Breast epithelium (tissue), 4 donors: ENCODE measurements at regions not wholly inside any gene's neighbourhood (a gene's known extent, or its start where the extent isn't known, plus 50 kb on each side); places are given as distances from the start of the nearest gene placed in this dataset.

Experiments
- DNase-seq, 2 donors: peaks; one replicate each; pipeline ENCODE4 v3.0.0-alpha.2; 2019; ENCODE audit warnings: low spot score in 2 of 2
- H3K27ac ChIP-seq, 2 donors: fragments of 200-600 bp; sonication (generic) in 1 of 2; one replicate each; pipeline ENCODE4 v1.5.1; 2016 to 2019; ENCODE audit warnings: mild to moderate bottlenecking in 1 of 2
- H3K27me3 ChIP-seq, 2 donors: fragments of 200-600 bp; sonication (generic) in 1 of 2; one replicate each; pipeline versions ENCODE4 v1.5.1 to v1.6.0; 2017 to 2019; ENCODE audit warnings: control low read depth in 1 of 2, mild to moderate bottlenecking in 1 of 2
- H3K36me3 ChIP-seq: fragments of 200-600 bp; one replicate; pipeline ENCODE4 v1.5.1; 2019
- H3K4me1 ChIP-seq, 2 donors: fragments of 200-600 bp; sonication (generic); one replicate each; pipeline ENCODE4 v1.5.1; 2016 to 2019; ENCODE audit warnings: control low read depth in 1 of 2
- H3K4me3 ChIP-seq, 3 donors: fragments of 200-600 bp; sonication (generic); 1 replicate in 2 of 3; 2 replicates in 1 of 3; pipeline ENCODE4 v1.5.1; 2016 to 2019; ENCODE audit warnings: mild to moderate bottlenecking in 3 of 3, moderate library complexity in 2 of 3
- H3K9me3 ChIP-seq, 2 donors: fragments of 200-600 bp; sonication (generic) in 1 of 2; one replicate each; pipeline ENCODE4 v1.5.1; 2016 to 2019; ENCODE audit warnings: control low read depth in 1 of 2
- CTCF ChIP-seq, 3 donors: fragments of 450-650 bp; IDR thresholded peaks; one replicate each; pipeline ENCODE4 v1.5.1; 2016 to 2017; ENCODE audit warnings: antibody characterized with exemption in 3 of 3, mild to moderate bottlenecking in 3 of 3, moderate library complexity in 3 of 3
- POLR2A ChIP-seq: fragments of 450-650 bp; IDR thresholded peaks from one replicate; pipeline ENCODE4 v1.6.1; 2016; ENCODE audit warnings: antibody characterized with exemption, mild to moderate bottlenecking, moderate library complexity
- POLR2AphosphoS5 ChIP-seq, 3 donors: sonication (generic); formaldehyde crosslinking; IDR thresholded peaks; one replicate each; pipeline ENCODE4 v1.6.1; 2017; ENCODE audit warnings: antibody characterized with exemption in 3 of 3
- intact Hi-C: fragments of 100-400 bp; cut with DNase I; formaldehyde crosslinking; loops from one replicate; pipeline ENCODE4 v1.15.1; 2023; ENCODE audit warnings: low total_unique reads

DNA sequence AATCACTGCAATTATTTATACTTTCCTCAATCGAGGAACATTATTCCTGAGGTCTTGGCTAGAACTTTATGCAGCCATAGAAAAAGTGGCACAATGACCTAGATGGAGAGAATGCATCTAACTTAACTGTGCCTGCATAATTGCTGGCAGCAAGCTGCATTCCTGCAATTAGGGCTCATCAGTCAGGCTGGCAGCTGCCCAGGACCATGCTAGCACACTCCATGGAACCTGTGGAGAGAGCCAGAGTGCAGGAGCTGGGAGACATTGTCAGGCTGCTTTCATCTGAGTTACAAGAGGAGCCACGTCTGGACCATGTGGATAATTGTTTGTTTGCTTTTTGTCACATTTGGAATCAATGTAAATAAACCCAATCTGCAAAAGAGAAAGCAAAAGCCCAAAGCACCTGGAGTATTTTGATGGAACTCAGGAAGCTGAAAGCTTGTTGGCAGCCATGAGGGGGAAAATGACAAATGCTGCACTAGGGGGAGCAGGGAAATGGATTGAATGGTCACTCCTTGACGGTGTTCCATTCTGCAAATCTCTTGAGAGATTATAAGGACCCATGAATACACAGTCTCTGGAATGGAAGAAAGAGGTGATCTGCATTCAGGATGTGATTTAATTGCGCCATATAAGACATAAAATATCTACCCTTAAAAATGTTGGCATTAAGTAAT, 839.9 kb downstream of the MAT2B start:
- Histone ChIP-seq H3K27me3 (no peaks in the 10 kb centered on the region), H3K9me3 (no peaks in the 10 kb centered on the region), H3K4me3 (no peak overlapping the region), H3K27ac (no peak overlapping the region), H3K36me3 (no peaks in the 10 kb centered on the region), H3K4me1 (no peaks in the 10 kb centered on the region)
- TF ChIP-seq POLR2AphosphoS5 (IDR thresholded peaks at IDR 0.05) (no peak), CTCF (IDR thresholded peaks at IDR 0.05) (no peak), POLR2A (no peak)
- intact Hi-C loops: no loop called here
- DNase-seq: no peak

GRCh38 chr5:164345853-164346252, 840.4 kb downstream of the MAT2B start:
- Histone ChIP-seq H3K9me3 (no peaks in the 10 kb centered on the region), H3K36me3 (no peaks in the 10 kb centered on the region), H3K27ac (no peak overlapping the region), H3K27me3 (no peaks in the 10 kb centered on the region), H3K4me1 (no peaks in the 10 kb centered on the region), H3K4me3 (no peak overlapping the region)
- DNase-seq: no peak
- intact Hi-C loops: no loop called here
- TF ChIP-seq POLR2AphosphoS5 (IDR thresholded peaks at IDR 0.05) (no peak), POLR2A (no peak), CTCF (IDR thresholded peaks at IDR 0.05) (no peak)

DNA sequence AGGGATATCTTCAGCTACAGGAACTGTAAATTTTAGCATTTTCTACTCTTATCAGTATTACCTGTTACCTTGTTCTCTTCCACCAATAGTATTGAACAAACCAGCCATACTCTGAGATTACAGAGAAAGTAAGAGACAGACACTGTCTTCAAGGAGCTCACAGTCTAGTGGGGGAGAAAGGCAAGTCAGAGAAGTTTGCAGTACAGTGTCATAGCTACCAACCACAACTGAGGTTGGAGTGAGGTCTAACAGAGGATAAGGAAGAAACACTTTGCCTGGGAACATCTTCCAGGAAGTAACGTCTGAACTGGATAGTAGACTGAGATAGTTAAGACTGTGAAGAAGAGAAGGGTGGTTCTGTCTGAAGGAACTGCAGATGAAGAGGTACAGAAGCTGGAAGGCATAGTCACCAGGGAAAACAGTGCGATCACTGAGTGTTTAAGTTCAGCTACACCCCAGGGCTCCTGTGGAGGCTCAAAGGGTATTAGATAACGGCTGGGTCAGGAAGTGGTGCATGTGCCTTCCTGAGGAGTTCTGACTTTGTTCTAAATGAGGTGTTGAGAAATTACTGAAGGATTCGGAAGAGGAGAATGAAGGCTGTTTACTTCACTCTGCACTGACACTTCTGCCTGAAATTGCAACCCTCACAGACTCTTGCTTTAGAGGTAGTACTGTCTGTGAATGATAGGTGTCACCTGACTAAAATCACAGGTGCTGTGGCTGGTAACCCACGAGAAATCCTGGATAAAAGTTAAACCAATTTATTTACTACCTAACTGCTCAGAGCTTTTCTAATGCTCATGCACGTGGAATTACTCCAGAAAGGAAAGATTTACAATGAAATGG, 841.6 kb downstream of the MAT2B start:
- Histone ChIP-seq H3K36me3 (no peaks in the 10 kb centered on the region), H3K4me1 (no peaks in the 10 kb centered on the region), H3K27ac (no peak overlapping the region), H3K9me3 (no peaks in the 10 kb centered on the region), H3K4me3 (no peak overlapping the region), H3K27me3 (no peaks in the 10 kb centered on the region)
- DNase-seq: no peak
- intact Hi-C loops: no loop called here
- TF ChIP-seq POLR2AphosphoS5 (IDR thresholded peaks at IDR 0.05) (no peak), POLR2A (no peak), CTCF (IDR thresholded peaks at IDR 0.05) (no peak)

DNA sequence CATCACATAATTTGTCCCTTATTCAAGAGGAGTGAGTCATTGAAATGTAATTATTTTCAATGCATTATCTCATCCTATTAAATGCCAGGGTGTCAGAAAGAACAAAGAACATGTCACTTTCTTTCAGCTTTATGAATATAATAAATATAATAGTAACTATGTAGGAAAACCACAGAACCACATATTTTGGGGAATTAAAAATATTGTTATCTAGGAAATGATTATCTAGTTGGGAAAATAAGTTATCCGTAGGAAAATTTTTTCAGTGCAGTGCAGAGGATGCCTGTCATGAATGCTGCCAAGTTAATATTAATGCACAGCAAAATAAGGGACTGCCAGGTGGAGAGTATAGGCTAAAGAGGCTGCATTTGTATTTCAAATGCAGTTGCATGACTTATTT, 844.8 kb downstream of the MAT2B start:
- TF ChIP-seq CTCF (IDR thresholded peaks at IDR 0.05) (no peak), POLR2A (no peak)
- H3K4me3 ChIP-seq: no peak overlapping the region
- no peaks in the 10 kb centered on the region for H3K36me3 ChIP-seq
- H3K9me3 ChIP-seq: no peaks in the 10 kb centered on the region
- no peak overlapping the region for H3K27ac ChIP-seq
- intact Hi-C loops: no loop called here
- no peaks in the 10 kb centered on the region for H3K27me3 ChIP-seq
- no peaks in the 10 kb centered on the region for H3K4me1 ChIP-seq
- no peak for DNase-seq

DNA sequence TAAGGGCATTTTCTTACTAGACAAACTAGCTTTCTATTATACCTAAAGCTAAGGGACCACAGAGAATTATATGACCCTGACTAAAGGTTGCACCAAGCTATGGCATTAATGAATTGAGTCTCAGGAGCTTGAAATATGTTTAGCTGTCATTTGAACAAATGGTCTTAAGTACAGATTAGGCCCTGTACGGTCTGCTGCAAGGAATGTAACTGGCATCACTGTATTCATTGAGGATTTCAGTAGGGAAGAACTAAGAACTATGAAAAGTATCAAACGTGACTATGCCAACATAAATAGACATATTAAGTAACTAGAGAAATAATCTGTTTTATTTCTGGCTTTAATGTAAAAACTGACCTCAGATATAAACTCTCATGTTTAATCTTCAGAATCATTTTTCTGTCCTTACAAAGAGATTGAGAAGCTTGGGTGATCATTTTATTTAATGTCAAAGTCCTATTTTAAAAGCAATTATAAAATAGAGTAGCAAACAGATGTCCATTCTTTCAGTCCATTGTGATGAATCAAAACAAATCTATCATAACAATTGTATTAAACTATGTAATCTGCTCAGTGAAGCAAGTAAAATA, 845.9 kb downstream of the MAT2B start:
- no peaks in the 10 kb centered on the region for H3K4me1 ChIP-seq
- no peaks in the 10 kb centered on the region for H3K36me3 ChIP-seq
- DNase-seq: no peak
- H3K27me3 ChIP-seq: no peaks in the 10 kb centered on the region
- H3K9me3 ChIP-seq: no peaks in the 10 kb centered on the region
- H3K4me3 ChIP-seq: no peak overlapping the region
- TF ChIP-seq POLR2A (no peak), POLR2AphosphoS5 (IDR thresholded peaks at IDR 0.05) (no peak), CTCF (IDR thresholded peaks at IDR 0.05) (no peak)
- intact Hi-C loops: no loop called here
- H3K27ac ChIP-seq: no peak overlapping the region
